Adrenal gland (tissue), 9 donors: ENCODE measurements at regions not wholly inside any gene's neighbourhood (a gene's known extent, or its start where the extent isn't known, plus 50 kb on each side); places are given as distances from the start of the nearest gene placed in this dataset.
"Not testable (repeated sequence)": the region's sequence is repeated elsewhere in the genome, so short reads cannot be mapped to it uniquely, and the experiment has no call there.

Source experiments
- DNase-seq, 7 donors: peaks; one replicate each; pipeline ENCODE4 v3.0.0-alpha.2; 2019 to 2020
- H3K27ac ChIP-seq, 5 donors: fragments of 200-600 bp; sonication (generic) in 4 of 5; 1 replicate in 3 of 5; 2 replicates in 2 of 5; pipeline versions ENCODE4 v1.5.1 to v1.8.0; 2016 to 2020; ENCODE audit warnings: mild to moderate bottlenecking in 1 of 5
- H3K27me3 ChIP-seq: fragments of 200-600 bp; 2 replicates; pipeline ENCODE4 v1.8.0; 2021
- H3K36me3 ChIP-seq, 2 donors: fragments of 200-600 bp; replicated peaks in 1 of 2; 1 replicate in 1 of 2; 2 replicates in 1 of 2; pipeline versions ENCODE4 v1.5.1 to v1.8.0; 2018 to 2022
- H3K4me1 ChIP-seq, 2 donors: fragments of 200-600 bp; replicated peaks in 1 of 2; 1 replicate in 1 of 2; 2 replicates in 1 of 2; pipeline versions ENCODE4 v1.5.1 to v1.8.0; 2018 to 2021
- H3K4me3 ChIP-seq, 4 donors: fragments of 200-600 bp; sonication (generic) in 3 of 4; one replicate each; pipeline ENCODE4 v1.5.1; 2016 to 2018
- H3K9me3 ChIP-seq, 3 donors: fragments of 200-600 bp; sonication (generic) in 1 of 3; replicated peaks in 1 of 3; 1 replicate in 2 of 3; 2 replicates in 1 of 3; pipeline versions ENCODE4 v1.5.1 to v1.8.0; 2016 to 2021
- CTCF ChIP-seq, 6 experiments: fragments of 450-650 bp in 4 of 6; fragments of 200-600 bp in 2 of 6; sonication (generic) in 1 of 6; IDR thresholded peaks; 1 replicate in 5 of 6; 2 replicates in 1 of 6; pipeline versions ENCODE4 v1.5.1 to v1.8.0; 2016 to 2021; ENCODE audit warnings: antibody characterized with exemption in 6 of 6, mild to moderate bottlenecking in 2 of 6, moderate library complexity in 1 of 6
- POLR2A ChIP-seq, 2 donors: fragments of 450-650 bp; IDR thresholded peaks; one replicate each; pipeline ENCODE4 v1.6.1; 2017; ENCODE audit warnings: antibody characterized with exemption in 2 of 2, mild to moderate bottlenecking in 2 of 2, moderate library complexity in 1 of 2
- WGBS, 4 donors: extraction: QIAGEN DNeasy Blood & Tissue Kit in 2 of 4; methylation state at CpG; one replicate each; pipeline versions ENCODE4 v1.1.5 to v1.1.7; 2013 to 2017; 5-methylcytosine and 5-hydroxymethylcytosine counted together
- intact Hi-C, 2 donors: fragments of 100-400 bp; cut with DNase I; formaldehyde crosslinking; loops; one replicate each; pipeline versions ENCODE4 v1.14.1 to v1.15.0; 2022 to 2023
- donor health status: healthy with polysubstance abuse.
- donor health status: Bipolar disorder and iron deficiency.
- donor health status: DM: yes; HTN: yes; CAD: no.
- donor health status: DM: no; HTN: no; CAD: no.
- donor health status: DM: no; HTN: no; CAD: no.

GRCh38 chr9:87421734-87422133, 75.9 kb upstream of the DAPK1 start:
- Histone ChIP-seq H3K36me3 (no peaks in the 10 kb centered on the region), H3K27me3 (no peaks in the 10 kb centered on the region), H3K9me3 (no peaks in the 10 kb centered on the region), H3K4me1 (no peaks in the 10 kb centered on the region), H3K27ac (no peak overlapping the region), H3K4me3 (no peak overlapping the region)
- 82 to 93% (median 88%) methylated on average over 3 of the region's 3 CpGs for WGBS, 4 donors
- TF ChIP-seq POLR2A (IDR thresholded peaks at IDR 0.05) (no peak), CTCF (IDR thresholded peaks at IDR 0.05) (no peak)
- intact Hi-C loops, result no loop called here
- no peak for DNase-seq

- WGBS, 4 donors, result 63 to 86% (median 70%) methylated on average over 1 of the region's 1 CpG
- no peak overlapping the region for H3K4me3 ChIP-seq
- H3K9me3 ChIP-seq, result no peaks in the 10 kb centered on the region
- no peak overlapping the region for H3K27ac ChIP-seq
- H3K36me3 ChIP-seq, result no peaks in the 10 kb centered on the region
- intact Hi-C loops, result no loop called here
- no peak for TF ChIP-seq CTCF (IDR thresholded peaks at IDR 0.05)
- no peaks in the 10 kb centered on the region for H3K4me1 ChIP-seq
- H3K27me3 ChIP-seq, result no peaks in the 10 kb centered on the region
- DNase-seq, result no peak
Observed at GRCh38 chr9:87422999-87423398, 74.7 kb upstream of the DAPK1 start.

- H3K27ac ChIP-seq, H3K9me3 ChIP-seq, H3K4me3 ChIP-seq, intact Hi-C loops, H3K27me3 ChIP-seq, H3K4me1 ChIP-seq, H3K36me3 ChIP-seq, DNase-seq: not testable (repeated sequence)
- WGBS, 4 donors, result 69 to 82% (median 74%) methylated on average over 4 of the region's 4 CpGs
Observed at GRCh38 chr9:87423885-87424284, 73.8 kb upstream of the DAPK1 start.

- Histone ChIP-seq H3K36me3 (no peaks in the 10 kb centered on the region), H3K27ac (no peak overlapping the region), H3K27me3 (no peaks in the 10 kb centered on the region), H3K9me3 (no peaks in the 10 kb centered on the region), H3K4me3 (no peak overlapping the region), H3K4me1 (no peaks in the 10 kb centered on the region)
- DNase-seq, result no peak
- WGBS, 4 donors, result 65 to 90% (median 72%) methylated on average over 2 of the region's 2 CpGs
- intact Hi-C loops, result no loop called here
- TF ChIP-seq POLR2A (IDR thresholded peaks at IDR 0.05), result no peak
Observed at GRCh38 chr9:87425202-87425601, 72.5 kb upstream of the DAPK1 start.

- H3K36me3 ChIP-seq, result no peaks in the 10 kb centered on the region
- no peak for DNase-seq
- H3K27me3 ChIP-seq, result no peaks in the 10 kb centered on the region
- no peak overlapping the region for H3K4me3 ChIP-seq
- H3K9me3 ChIP-seq, result no peaks in the 10 kb centered on the region
- H3K27ac ChIP-seq, result no peak overlapping the region
- TF ChIP-seq POLR2A (IDR thresholded peaks at IDR 0.05), result no peak
- H3K4me1 ChIP-seq, result no peaks in the 10 kb centered on the region
- WGBS, 4 donors, result 83 to 92% (median 87%) methylated on average over 5 of the region's 5 CpGs
- intact Hi-C loops, result no loop called here
Observed at GRCh38 chr9:87427851-87428506, 69.7 kb upstream of the DAPK1 start.

GRCh38 chr9:87428659-87429058, 69.0 kb upstream of the DAPK1 start:
- Histone ChIP-seq H3K36me3 (no peaks in the 10 kb centered on the region), H3K27me3 (no peaks in the 10 kb centered on the region), H3K4me1 (no peaks in the 10 kb centered on the region), H3K9me3 (no peaks in the 10 kb centered on the region), H3K4me3 (no peak overlapping the region), H3K27ac (no peak overlapping the region)
- intact Hi-C loops, result no loop called here
- DNase-seq, result no peak
- TF ChIP-seq CTCF (IDR thresholded peaks at IDR 0.05) (no peak), POLR2A (IDR thresholded peaks at IDR 0.05) (no peak)
- 58 to 72% (median 65%) methylated on average over 3 of the region's 3 CpGs for WGBS, 4 donors
